ENCODE measurements at regions not wholly inside any gene's neighbourhood (a gene's known extent, or its start where the extent isn't known, plus 50 kb on each side); places are given as distances from the start of the nearest gene placed in this dataset.

- TF ChIP-seq ZNF384 (IDR thresholded peaks at IDR 0.05) (no peak), NFRKB (IDR thresholded peaks at IDR 0.05) (no peak), SP1 (IDR thresholded peaks at IDR 0.05) (no peak), BHLHE40 (IDR thresholded peaks at IDR 0.05; ENCODE audit: borderline replicate concordance) (no peak), ELF4 (IDR thresholded peaks at IDR 0.05) (no peak), TARDBP (IDR thresholded peaks at IDR 0.05) (no peak), ARNT (IDR thresholded peaks at IDR 0.05) (no peak)
Measured at GRCh38 chr20:12306107-12306506, 388.4 kb downstream of the BTBD3 start.

Data from HEK293T (cell line).